Pancreas (tissue), 10 donors: ENCODE measurements at regions not wholly inside any gene's neighbourhood (a gene's known extent, or its start where the extent isn't known, plus 50 kb on each side); places are given as distances from the start of the nearest gene placed in this dataset.

Source experiments
- ATAC-seq, 4 donors: fragments of 200-7000 bp; cut with Tn5 transposase; one replicate each; pipeline versions ENCODE4 v1.8.0 to v1.9.1; 2020; ENCODE audit warnings: mild to moderate bottlenecking in 4 of 4, moderate library complexity in 4 of 4
- DNase-seq, 6 donors: peaks; one replicate each; pipeline ENCODE4 v3.0.0-alpha.2; 2020
- FAIRE-seq: peaks from 2 replicates; lab custom pipeline; 2012; peaks lifted over from hg19 to GRCh38; lab: Jason Lieb, UNC
- H3K27ac ChIP-seq, 4 donors: fragments of 200-600 bp; sonication (generic); 1 replicate in 3 of 4; 2 replicates in 1 of 4; pipeline versions ENCODE4 v1.5.0 to v1.8.0; 2020
- H3K27me3 ChIP-seq, 4 donors: fragments of 200-600 bp; one replicate each; pipeline ENCODE4 v1.8.0; 2021
- H3K36me3 ChIP-seq, 3 donors: fragments of 200-600 bp; sonication (generic) in 1 of 3; one replicate each; pipeline versions ENCODE4 v1.5.0 to v1.8.0; 2020 to 2021
- H3K4me1 ChIP-seq, 3 donors: fragments of 200-600 bp; one replicate each; pipeline ENCODE4 v1.8.0; 2021
- H3K4me3 ChIP-seq, 4 donors: fragments of 200-600 bp; sonication (generic) in 2 of 4; one replicate each; pipeline versions ENCODE4 v1.5.0 to v1.8.0; 2020 to 2021
- H3K9me3 ChIP-seq, 4 donors: fragments of 200-600 bp; one replicate each; pipeline ENCODE4 v1.8.0; 2021
- WGBS, 2 donors: extraction: QIAGEN DNeasy Blood & Tissue Kit; methylation state at CpG; one replicate each; pipeline ENCODE4 v1.1.7; 2013; 5-methylcytosine and 5-hydroxymethylcytosine counted together
- intact Hi-C, 3 donors: fragments of 100-400 bp; cut with DNase I; formaldehyde crosslinking; loops; one replicate each; pipeline versions ENCODE4 v1.11.1 to v1.14.2; 2022
- TF ChIP-seq, protein P1 (sequence below), 4 donors: fragments of 200-600 bp; sonication (generic) in 3 of 4; IDR thresholded peaks; one replicate each; pipeline versions ENCODE4 v1.5.0 to v1.8.0; 2021; ENCODE audit warnings: antibody characterized with exemption in 4 of 4
- donor health status: healthy with polysubstance abuse.
- donor health status: DM: no; HTN: no; CAD: no; lungs with moderate emphysema.
- donor health status: DM: no; HTN: no; CAD: no.
- donor health status: control.
- donor health status: control.
- donor health status: Bipolar disorder and iron deficiency.
- donor health status: DM: yes; HTN: yes; CAD: no.
- donor health status: DM: no; HTN: no; CAD: no.
- donor health status: DM: no; HTN: no; CAD: no.
- donor health status: DM: yes; HTN: yes; CAD: no.

DNA sequence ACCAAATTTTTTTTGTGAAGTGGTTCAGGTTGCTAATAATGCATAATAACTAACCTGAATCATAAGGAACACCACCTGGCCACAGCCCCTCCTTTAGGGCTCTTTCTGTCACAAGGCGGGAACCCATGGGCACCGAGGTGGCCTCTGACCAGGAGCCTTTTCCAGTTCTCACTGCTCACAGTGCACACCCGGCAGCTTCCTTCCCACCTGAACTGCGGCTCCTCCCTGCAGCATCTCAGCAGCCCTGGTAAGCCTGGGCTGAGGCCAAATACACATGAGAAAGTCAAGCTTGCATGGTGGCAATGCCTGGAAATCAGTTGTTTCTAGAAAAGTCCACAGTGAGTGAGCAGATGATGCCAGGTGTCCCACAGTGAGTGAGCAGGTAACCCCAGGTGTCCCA lies 77.6 kb upstream of the SNTG2 start:
- DNase-seq (no peak), ATAC-seq (no peak), FAIRE-seq (no peak)
- no peak overlapping the region for H3K4me3 ChIP-seq
- WGBS, 2 donors, result 52 to 55% methylated on average over 4 of the region's 4 CpGs
- intact Hi-C loops, result no loop called here
- TF ChIP-seq, protein P1, sequence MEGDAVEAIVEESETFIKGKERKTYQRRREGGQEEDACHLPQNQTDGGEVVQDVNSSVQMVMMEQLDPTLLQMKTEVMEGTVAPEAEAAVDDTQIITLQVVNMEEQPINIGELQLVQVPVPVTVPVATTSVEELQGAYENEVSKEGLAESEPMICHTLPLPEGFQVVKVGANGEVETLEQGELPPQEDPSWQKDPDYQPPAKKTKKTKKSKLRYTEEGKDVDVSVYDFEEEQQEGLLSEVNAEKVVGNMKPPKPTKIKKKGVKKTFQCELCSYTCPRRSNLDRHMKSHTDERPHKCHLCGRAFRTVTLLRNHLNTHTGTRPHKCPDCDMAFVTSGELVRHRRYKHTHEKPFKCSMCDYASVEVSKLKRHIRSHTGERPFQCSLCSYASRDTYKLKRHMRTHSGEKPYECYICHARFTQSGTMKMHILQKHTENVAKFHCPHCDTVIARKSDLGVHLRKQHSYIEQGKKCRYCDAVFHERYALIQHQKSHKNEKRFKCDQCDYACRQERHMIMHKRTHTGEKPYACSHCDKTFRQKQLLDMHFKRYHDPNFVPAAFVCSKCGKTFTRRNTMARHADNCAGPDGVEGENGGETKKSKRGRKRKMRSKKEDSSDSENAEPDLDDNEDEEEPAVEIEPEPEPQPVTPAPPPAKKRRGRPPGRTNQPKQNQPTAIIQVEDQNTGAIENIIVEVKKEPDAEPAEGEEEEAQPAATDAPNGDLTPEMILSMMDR (IDR thresholded peaks at IDR 0.05), result no peak
- no peaks in the 10 kb centered on the region for H3K9me3 ChIP-seq
- H3K27ac ChIP-seq, result no peak overlapping the region
- H3K36me3 ChIP-seq, result no peaks in the 10 kb centered on the region
- H3K4me1 ChIP-seq, result no peaks in the 10 kb centered on the region
- no peaks in the 10 kb centered on the region for H3K27me3 ChIP-seq

- Histone ChIP-seq H3K36me3 (no peaks in the 10 kb centered on the region), H3K4me3 (no peak overlapping the region), H3K4me1 (no peaks in the 10 kb centered on the region), H3K9me3 (no peaks in the 10 kb centered on the region), H3K27ac (no peak overlapping the region), H3K27me3 (no peaks in the 10 kb centered on the region)
- no peak for ATAC-seq
- no peak for DNase-seq
- intact Hi-C loops, result no loop called here
- WGBS, 2 donors, result 57 to 58% methylated on average over 19 of the region's 19 CpGs
- TF ChIP-seq, protein P1 (IDR thresholded peaks at IDR 0.05), result no peak
- no peak for FAIRE-seq
Observed at GRCh38 chr2:871926-872680, 78.5 kb upstream of the SNTG2 start.

DNA sequence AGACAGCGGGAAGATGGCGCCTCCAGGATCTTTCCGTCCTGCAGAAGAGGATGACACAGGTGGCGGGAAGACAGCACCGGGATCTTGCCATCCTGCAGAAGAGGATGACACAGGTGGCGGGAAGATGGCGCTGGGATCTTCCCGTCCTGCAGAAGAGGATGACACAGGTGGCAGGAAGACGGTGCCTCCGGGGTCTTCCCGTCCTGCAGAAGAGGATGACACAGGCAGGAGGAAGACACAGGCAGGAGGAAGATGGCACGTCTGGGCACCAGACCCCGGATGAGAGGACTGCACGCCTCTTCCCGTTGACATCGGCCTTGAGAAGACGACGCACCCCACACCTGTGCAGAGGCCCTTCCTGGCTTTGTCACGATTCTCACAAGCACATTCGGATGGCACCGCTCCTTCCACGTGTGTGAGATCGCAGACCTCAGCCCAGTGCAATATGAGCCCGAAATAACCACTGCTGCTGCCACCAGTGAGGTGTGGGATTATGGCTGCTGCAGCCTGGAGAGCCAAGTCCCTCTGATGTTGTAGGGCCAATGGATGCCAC lies 79.4 kb upstream of the SNTG2 start:
- TF ChIP-seq, protein P1 (IDR thresholded peaks at IDR 0.05), result no peak
- no peaks in the 10 kb centered on the region for H3K9me3 ChIP-seq
- no peaks in the 10 kb centered on the region for H3K4me1 ChIP-seq
- no peaks in the 10 kb centered on the region for H3K27me3 ChIP-seq
- H3K36me3 ChIP-seq, result no peaks in the 10 kb centered on the region
- no peak for FAIRE-seq
- no peak overlapping the region for H3K27ac ChIP-seq
- H3K4me3 ChIP-seq, result no peak overlapping the region
- WGBS, 2 donors, result 67 to 79% methylated on average over 24 of the region's 24 CpGs
- no peak for ATAC-seq
- DNase-seq, result no peak
- intact Hi-C loops, result no loop called here

- TF ChIP-seq, protein P1 (IDR thresholded peaks at IDR 0.05), result no peak
- no peak for ATAC-seq
- no peak for FAIRE-seq
Observed at GRCh38 chr2:870426-870825, 80.2 kb upstream of the SNTG2 start.

GRCh38 chr2:869894-870293 lies 80.8 kb upstream of the SNTG2 start:
- no peaks in the 10 kb centered on the region for H3K9me3 ChIP-seq
- 55 to 62% methylated on average over 1 of the region's 1 CpG for WGBS, 2 donors
- no peak for FAIRE-seq
- H3K36me3 ChIP-seq, result no peaks in the 10 kb centered on the region
- TF ChIP-seq, protein P1 (IDR thresholded peaks at IDR 0.05), result no peak
- DNase-seq, result no peak
- ATAC-seq, result no peak
- no peaks in the 10 kb centered on the region for H3K4me1 ChIP-seq
- no peaks in the 10 kb centered on the region for H3K27me3 ChIP-seq
- H3K27ac ChIP-seq, result no peak overlapping the region
- no peak overlapping the region for H3K4me3 ChIP-seq
- intact Hi-C loops, result no loop called here

More at GRCh38 chr2:870426-870825, 80.2 kb upstream of the SNTG2 start:
- H3K4me3 ChIP-seq, result no peak overlapping the region
- 49 to 60% methylated on average over 8 of the region's 8 CpGs for WGBS, 2 donors
- no peaks in the 10 kb centered on the region for H3K4me1 ChIP-seq
- intact Hi-C loops, result no loop called here
- H3K36me3 ChIP-seq, result no peaks in the 10 kb centered on the region
- H3K27me3 ChIP-seq, result no peaks in the 10 kb centered on the region
- H3K27ac ChIP-seq, result no peak overlapping the region
- no peak for DNase-seq
- H3K9me3 ChIP-seq, result no peaks in the 10 kb centered on the region
